Effector memory CD4-positive, alpha-beta T cell (primary cell): ENCODE measurements at regions not wholly inside any gene's neighbourhood (a gene's known extent, or its start where the extent isn't known, plus 50 kb on each side); places are given as distances from the start of the nearest gene placed in this dataset.

Experiments
- DNase-seq, 3 donors: peaks; one replicate each; pipeline ENCODE4 v3.0.0-alpha.2; 2020
- H3K27ac ChIP-seq: 2 replicates; pipeline ENCODE4 v1.7.0; 2013; ENCODE audit warnings: mild to moderate bottlenecking, low read length, moderate library complexity; ENCODE audit not compliant: insufficient read depth, poor library complexity, severe bottlenecking
- H3K27me3 ChIP-seq: replicated peaks from 2 replicates; pipeline ENCODE4 v1.7.0; 2013; ENCODE audit warnings: mild to moderate bottlenecking, low read length; ENCODE audit not compliant: insufficient read depth, control insufficient read depth, poor library complexity, severe bottlenecking
- H3K36me3 ChIP-seq: 2 replicates; pipeline ENCODE4 v1.7.0; 2013; ENCODE audit warnings: mild to moderate bottlenecking, low read length, moderate library complexity; ENCODE audit not compliant: control insufficient read depth, insufficient read depth
- H3K4me1 ChIP-seq: 2 replicates; pipeline ENCODE4 v1.7.0; 2013; ENCODE audit warnings: low read length, mild to moderate bottlenecking; ENCODE audit not compliant: control insufficient read depth, insufficient read depth, poor library complexity, severe bottlenecking
- H3K4me3 ChIP-seq: 2 replicates; pipeline ENCODE4 v1.7.0; 2013; ENCODE audit warnings: low read length, low read depth, mild to moderate bottlenecking; ENCODE audit not compliant: insufficient read depth, poor library complexity, severe bottlenecking
- H3K9me3 ChIP-seq: 2 replicates; pipeline ENCODE4 v1.7.0; 2013; ENCODE audit warnings: mild to moderate bottlenecking, low read length, moderate library complexity; ENCODE audit not compliant: control insufficient read depth

- Histone ChIP-seq H3K4me3 (no peak overlapping the region), H3K36me3 (no peaks in the 10 kb centered on the region), H3K9me3 (no peaks in the 10 kb centered on the region), H3K4me1 (peaks cover 67% of the 10 kb centered on the region), H3K27ac (peak overlapping the region; percentile 70), H3K27me3 (no peaks in the 10 kb centered on the region)
- DNase-seq = no peak
Observed at GRCh38 chrX:42944381-42944998, 166.5 kb upstream of the PPP1R2C start.

DNA sequence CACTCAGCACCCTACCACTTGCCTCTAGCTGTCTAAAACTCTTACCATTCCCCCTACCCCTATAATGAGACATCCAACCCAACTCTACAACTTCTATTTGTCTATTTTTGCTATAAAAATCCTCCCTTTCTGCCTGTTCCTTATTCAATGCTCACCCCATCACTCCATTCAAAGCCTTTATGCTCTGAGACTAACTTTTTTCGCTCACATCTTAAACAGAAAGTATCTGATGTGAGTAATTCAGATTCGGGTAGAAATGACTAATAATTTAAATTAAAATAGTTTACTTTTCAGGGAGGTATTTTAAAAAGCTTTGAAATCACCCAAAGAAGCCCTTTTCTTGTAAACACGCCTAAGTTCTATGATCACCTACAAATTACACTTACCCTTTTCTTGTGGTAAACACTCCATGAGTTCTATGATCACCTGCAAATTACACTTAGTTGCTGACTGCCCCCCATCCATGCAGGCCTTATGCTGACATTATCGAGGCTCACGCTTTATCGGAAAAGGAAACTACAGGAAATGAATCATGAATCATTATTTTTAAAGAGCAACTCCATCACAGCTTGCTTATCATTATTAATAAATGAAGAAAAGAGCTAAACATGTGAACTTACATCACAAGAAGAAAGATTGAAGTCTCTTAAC is 168.7 kb upstream of the PPP1R2C start:
- Histone ChIP-seq H3K4me1 (peaks cover 53% of the 10 kb centered on the region), H3K4me3 (peak overlapping the region; percentile 22), H3K36me3 (no peaks in the 10 kb centered on the region), H3K9me3 (no peaks in the 10 kb centered on the region), H3K27ac (peak overlapping the region; percentile 70), H3K27me3 (no peaks in the 10 kb centered on the region)
- DNase-seq = no peak

GRCh38 chrX:42948723-42949657 is 171.0 kb upstream of the PPP1R2C start:
- Histone ChIP-seq H3K4me3 (no peak overlapping the region), H3K9me3 (no peaks in the 10 kb centered on the region), H3K27me3 (no peaks in the 10 kb centered on the region), H3K4me1 (peaks cover 41% of the 10 kb centered on the region), H3K27ac (peak overlapping the region; percentile 49), H3K36me3 (no peaks in the 10 kb centered on the region)
- peak in 2 of 3 donors; percentile 23 to 40 for DNase-seq

DNA sequence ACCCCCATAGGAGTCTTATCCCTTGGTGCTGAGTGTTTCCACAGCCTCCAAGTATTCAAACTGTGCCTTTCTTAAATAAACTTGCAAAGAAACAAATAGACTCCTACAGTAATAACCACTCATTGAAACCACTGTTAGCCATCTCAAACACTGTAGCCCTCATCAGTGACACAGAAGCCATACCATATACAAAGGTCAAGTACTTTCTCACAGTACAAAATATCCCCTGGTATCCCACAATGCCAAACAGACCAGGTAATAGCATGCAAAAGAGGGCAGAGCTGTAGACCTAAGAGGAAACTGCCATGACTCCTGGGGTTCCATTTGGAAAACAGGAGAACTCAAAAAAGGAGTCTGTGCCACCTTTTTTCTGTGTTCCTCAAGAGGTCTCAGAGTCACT is 173.8 kb upstream of the PPP1R2C start:
- Histone ChIP-seq H3K4me3 (no peak overlapping the region), H3K9me3 (no peaks in the 10 kb centered on the region), H3K27me3 (no peaks in the 10 kb centered on the region), H3K4me1 (peaks cover 32% of the 10 kb centered on the region), H3K36me3 (no peaks in the 10 kb centered on the region), H3K27ac (no peak overlapping the region)
- DNase-seq = no peak

DNA sequence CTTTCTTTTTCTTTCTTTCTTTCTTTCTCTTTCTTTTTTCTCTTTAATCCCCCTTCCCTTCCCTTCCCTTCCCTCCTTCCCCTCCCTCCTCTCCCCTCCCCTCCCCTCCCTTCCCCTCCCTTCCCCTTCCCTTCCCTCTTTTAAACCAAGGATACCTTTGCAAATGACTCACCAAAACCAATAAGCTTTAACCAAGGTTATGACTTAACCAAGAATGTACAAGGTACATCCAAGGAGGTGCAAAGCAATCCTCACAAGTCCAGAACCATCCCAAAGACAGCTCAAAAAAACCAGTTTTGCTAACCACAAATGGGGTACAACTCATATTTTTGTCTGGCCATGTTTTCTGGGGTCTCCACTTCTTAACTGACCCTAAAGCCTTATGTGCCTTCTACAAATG is 174.7 kb upstream of the PPP1R2C start:
- no peak for DNase-seq
- H3K4me3 ChIP-seq = no peak overlapping the region

GRCh38 chrX:42954880-42955279 is 176.9 kb upstream of the PPP1R2C start:
- Histone ChIP-seq H3K36me3 (no peaks in the 10 kb centered on the region), H3K4me3 (no peak overlapping the region), H3K9me3 (no peaks in the 10 kb centered on the region), H3K4me1 (peaks cover 10% of the 10 kb centered on the region), H3K27ac (no peak overlapping the region), H3K27me3 (no peaks in the 10 kb centered on the region)
- no peak for DNase-seq

More for the DNA sequence above, 174.7 kb upstream of the PPP1R2C start:
- no peaks in the 10 kb centered on the region for H3K9me3 ChIP-seq
- no peaks in the 10 kb centered on the region for H3K27me3 ChIP-seq
- H3K36me3 ChIP-seq = no peaks in the 10 kb centered on the region
- peaks cover 26% of the 10 kb centered on the region for H3K4me1 ChIP-seq
- H3K27ac ChIP-seq = no peak overlapping the region

- Histone ChIP-seq H3K4me1 (peaks cover 10% of the 10 kb centered on the region), H3K27ac (no peak overlapping the region)
- no peak for DNase-seq
Observed at GRCh38 chrX:42955349-42955748, 177.4 kb upstream of the PPP1R2C start.

GRCh38 chrX:42967681-42968300 is 189.8 kb upstream of the PPP1R2C start:
- DNase-seq = no peak
- H3K9me3 ChIP-seq = no peaks in the 10 kb centered on the region
- no peaks in the 10 kb centered on the region for H3K36me3 ChIP-seq
- H3K27ac ChIP-seq = no peak overlapping the region
- no peaks in the 10 kb centered on the region for H3K27me3 ChIP-seq
- no peaks in the 10 kb centered on the region for H3K4me1 ChIP-seq
- no peak overlapping the region for H3K4me3 ChIP-seq

More at GRCh38 chrX:42955349-42955748, 177.4 kb upstream of the PPP1R2C start:
- no peaks in the 10 kb centered on the region for H3K27me3 ChIP-seq
- H3K36me3 ChIP-seq = no peaks in the 10 kb centered on the region
- no peaks in the 10 kb centered on the region for H3K9me3 ChIP-seq
- H3K4me3 ChIP-seq = no peak overlapping the region

DNA sequence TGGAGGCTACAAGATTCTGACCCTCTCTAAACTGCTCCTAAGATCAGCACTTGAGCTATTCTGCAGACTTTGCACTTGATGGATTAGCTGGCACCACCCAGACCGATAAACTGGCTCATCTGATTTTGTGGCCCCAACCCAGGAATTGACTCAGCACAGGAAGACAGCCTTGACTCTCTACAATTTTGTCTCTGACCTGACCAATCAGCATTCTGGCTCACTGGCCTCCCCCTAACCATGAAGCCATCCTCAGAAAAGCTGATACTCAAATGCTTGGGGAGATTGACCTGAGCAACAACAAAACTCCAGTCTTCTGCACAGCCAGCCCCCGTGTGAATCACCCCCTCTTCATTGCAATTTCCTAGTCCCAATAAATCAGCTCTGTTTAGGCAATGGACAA is 195.4 kb upstream of the PPP1R2C start:
- no peak for DNase-seq
- Histone ChIP-seq H3K36me3 (no peaks in the 10 kb centered on the region), H3K9me3 (no peaks in the 10 kb centered on the region)

More for the DNA sequence above, 195.4 kb upstream of the PPP1R2C start:
- no peak overlapping the region for H3K4me3 ChIP-seq
- no peaks in the 10 kb centered on the region for H3K4me1 ChIP-seq
- H3K27ac ChIP-seq = no peak overlapping the region
- no peaks in the 10 kb centered on the region for H3K27me3 ChIP-seq
